NCI-H2227 (cell line): ENCODE measurements at regions not wholly inside any gene's neighbourhood (a gene's known extent, or its start where the extent isn't known, plus 50 kb on each side); places are given as distances from the start of the nearest gene placed in this dataset.
"Not testable (repeated sequence)": the region's sequence is repeated elsewhere in the genome, so short reads cannot be mapped to it uniquely, and the experiment has no call there.

Source experiments
- DNase-seq: peaks from one replicate; lab custom pipeline; 2025; ENCODE audit not compliant: unreplicated experiment; lab: John Stamatoyannopoulos, UW

- DNase-seq: no peak
Observed at GRCh38 chr3:73225991-73226390, 164.5 kb downstream of the EBLN2 start.

- no peak for DNase-seq
Observed at GRCh38 chr3:73228000-73228399, 166.5 kb downstream of the EBLN2 start.

GRCh38 chr3:73228437-73228836 lies 167.0 kb downstream of the EBLN2 start:
- no peak for DNase-seq

GRCh38 chr3:73228959-73229358 lies 167.5 kb downstream of the EBLN2 start:
- no peak for DNase-seq

GRCh38 chr3:73234354-73235014 lies 173.0 kb downstream of the EBLN2 start:
- no peak for DNase-seq

- DNase-seq: no peak
Observed at GRCh38 chr3:73235768-73236167, 174.3 kb downstream of the EBLN2 start.

GRCh38 chr3:73236867-73237266 lies 175.4 kb downstream of the EBLN2 start:
- no peak for DNase-seq

- DNase-seq: no peak
Observed at GRCh38 chr3:73243740-73244139, 182.3 kb downstream of the EBLN2 start.

- no peak for DNase-seq
Observed at GRCh38 chr3:73245459-73245858, 184.0 kb downstream of the EBLN2 start.

- DNase-seq: no peak
Observed at GRCh38 chr3:73249047-73249446, 187.6 kb downstream of the EBLN2 start.

GRCh38 chr3:73254062-73254461 lies 192.6 kb downstream of the EBLN2 start:
- DNase-seq: no peak

- DNase-seq: peak; percentile 83
Observed at GRCh38 chr3:73255609-73256029, 194.2 kb downstream of the EBLN2 start.

GRCh38 chr3:73257186-73257585 lies 195.7 kb downstream of the EBLN2 start:
- DNase-seq: no peak

GRCh38 chr3:73258057-73258456 lies 196.6 kb downstream of the EBLN2 start:
- DNase-seq: no peak

- no peak for DNase-seq
Observed at GRCh38 chr3:73259291-73259690, 197.8 kb downstream of the EBLN2 start.

GRCh38 chr3:73259856-73260255 lies 198.4 kb downstream of the EBLN2 start:
- DNase-seq: no peak

GRCh38 chr3:73266558-73266957 lies 205.1 kb downstream of the EBLN2 start:
- DNase-seq: not testable (repeated sequence)

GRCh38 chr3:73269126-73269525 lies 207.7 kb downstream of the EBLN2 start:
- DNase-seq: not testable (repeated sequence)

- no peak for DNase-seq
Observed at GRCh38 chr3:73270839-73271483, 209.5 kb downstream of the EBLN2 start.

- no peak for DNase-seq
Observed at GRCh38 chr3:73273341-73273740, 211.9 kb downstream of the EBLN2 start.

- DNase-seq: no peak
Observed at GRCh38 chr3:73280746-73281145, 219.3 kb downstream of the EBLN2 start.

- no peak for DNase-seq
Observed at GRCh38 chr3:73284472-73284871, 223.0 kb downstream of the EBLN2 start.

GRCh38 chr3:73291541-73291940 lies 230.1 kb downstream of the EBLN2 start:
- no peak for DNase-seq
